GM19372 (cell line): ENCODE measurements at regions not wholly inside any gene's neighbourhood (a gene's known extent, or its start where the extent isn't known, plus 50 kb on each side); places are given as distances from the start of the nearest gene placed in this dataset.
"Not testable (repeated sequence)": the region's sequence is repeated elsewhere in the genome, so short reads cannot be mapped to it uniquely, and the experiment has no call there.

Experiments used
- ATAC-seq: cut with Tn5 transposase; IDR thresholded peaks from one replicate; pipeline ENCODE4 v1.9.1; 2021; ENCODE audit warnings: mild to moderate bottlenecking, low read depth, moderate library complexity; ENCODE audit not compliant: unreplicated experiment

GRCh38 chr1:143651350-143651992 is 320.3 kb downstream of the FAM72C start:
- no peak for ATAC-seq

GRCh38 chr1:143644035-143644434 is 327.8 kb downstream of the FAM72C start:
- ATAC-seq: not testable (repeated sequence)

GRCh38 chr1:143643148-143643885 is 328.5 kb downstream of the FAM72C start:
- no peak for ATAC-seq

- ATAC-seq: no peak
These were observed 345.9 kb downstream of the FAM72C start for GRCh38 chr1:143625886-143626285.

- ATAC-seq: no peak
These were observed 351.9 kb downstream of the FAM72C start for GRCh38 chr1:143619851-143620250.

- ATAC-seq: no peak
These were observed 360.6 kb downstream of the FAM72C start for GRCh38 chr1:143611159-143611558.

- no peak for ATAC-seq
These were observed 361.6 kb downstream of the FAM72C start for GRCh38 chr1:143610196-143610595.

GRCh38 chr1:143604887-143605286 is 366.9 kb downstream of the FAM72C start:
- no peak for ATAC-seq

- ATAC-seq: no peak
These were observed 387.3 kb downstream of the FAM72C start for GRCh38 chr1:143584508-143584907.

GRCh38 chr1:143574891-143575520 is 396.8 kb downstream of the FAM72C start:
- no peak for ATAC-seq

- ATAC-seq: not testable (repeated sequence)
These were observed 399.1 kb downstream of the FAM72C start for GRCh38 chr1:143572661-143573060.

GRCh38 chr1:143563761-143564160 is 408.0 kb downstream of the FAM72C start:
- not testable (repeated sequence) for ATAC-seq

GRCh38 chr1:143553627-143554026 is 418.2 kb downstream of the FAM72C start:
- no peak for ATAC-seq

GRCh38 chr1:143504703-143505102 is 467.1 kb downstream of the FAM72C start:
- ATAC-seq: not testable (repeated sequence)

- not testable (repeated sequence) for ATAC-seq
These were observed 467.7 kb downstream of the FAM72C start for GRCh38 chr1:143504080-143504479.

- not testable (repeated sequence) for ATAC-seq
These were observed 468.7 kb downstream of the FAM72C start for GRCh38 chr1:143503048-143503447.

GRCh38 chr1:143502038-143502437 is 469.7 kb downstream of the FAM72C start:
- not testable (repeated sequence) for ATAC-seq

GRCh38 chr1:143498059-143498749 is 473.6 kb downstream of the FAM72C start:
- not testable (repeated sequence) for ATAC-seq

- ATAC-seq: no peak
These were observed 474.4 kb downstream of the FAM72C start for GRCh38 chr1:143497374-143497747.

- ATAC-seq: not testable (repeated sequence)
These were observed 475.0 kb downstream of the FAM72C start for GRCh38 chr1:143496526-143497373.
